GM12878 (cell line): ENCODE measurements at regions not wholly inside any gene's neighbourhood (a gene's known extent, or its start where the extent isn't known, plus 50 kb on each side); places are given as distances from the start of the nearest gene placed in this dataset.

Experiments
- ATAC-seq: fragments of 200-7000 bp; cut with Tn5 transposase; 3 replicates; pipeline ENCODE4 v1.9.1; 2020; ENCODE audit warnings: mild to moderate bottlenecking, moderate library complexity
- BruUV-seq: library from RNA; stranded (reverse); fragments of 400-500 nt; replicated peaks from 2 replicates; lab custom pipeline; 2021; lab: Mats Ljungman, UMichigan
- CTCF ChIA-PET: fragments of 300-600 bp; sonication (Branson Sonifier 250); formaldehyde crosslinking; extraction: SDS; loops from one replicate; lab custom pipeline; 2021; ENCODE audit warnings: inconsistent platforms; lab: Yijun Ruan, JAX
- POLR2A ChIA-PET: fragments of 350-600 bp; formaldehyde crosslinking; extraction: SDS; loops from one replicate; lab custom pipeline; 2021; ENCODE audit warnings: inconsistent platforms; lab: Charles Lee
- RAD21 ChIA-PET: fragments of 300-600 bp; sonication (Branson Sonifier 250); formaldehyde crosslinking; loops from one replicate; lab custom pipeline; 2023; ENCODE audit warnings: antibody characterized with exemption; ENCODE audit not compliant: unreplicated experiment; lab: Charles Lee
- SMC1A ChIA-PET: fragments of 300-600 bp; sonication (Branson Sonifier 250); formaldehyde crosslinking; loops from one replicate; lab custom pipeline; 2023; ENCODE audit not compliant: unreplicated experiment, uncharacterized antibody; lab: Charles Lee
- DNase-seq: peaks from one replicate; pipeline ENCODE4 v3.0.0-alpha.2; 2011; ENCODE audit warnings: low read depth, low spot score
- FAIRE-seq: peaks from 3 replicates; lab custom pipeline; 2011; peaks lifted over from hg19 to GRCh38; lab: Jason Lieb, UNC
- H2AFZ ChIP-seq: 2 replicates; pipeline ENCODE4 v1.6.0; 2011; ENCODE audit warnings: low read depth, low read length, control low read depth; ENCODE audit not compliant: control insufficient read depth
- H3K27ac ChIP-seq: 2 replicates; pipeline ENCODE4 v1.5.1; 2011; ENCODE audit warnings: control low read depth; ENCODE audit not compliant: control insufficient read depth, insufficient read depth
- H3K27me3 ChIP-seq, 2 experiments: replicated peaks in 1 of 2; 2 replicates each; pipeline versions ENCODE4 v1.6.0 to v1.6.1; 2011; ENCODE audit warnings: low read length in 1 of 2; ENCODE audit not compliant: control insufficient read depth in 2 of 2, insufficient read depth in 2 of 2
- H3K36me3 ChIP-seq, 2 experiments: 2 replicates each; pipeline ENCODE4 v1.5.1; 2011; ENCODE audit warnings: low read length in 1 of 2; ENCODE audit not compliant: control insufficient read depth in 2 of 2, insufficient read depth in 2 of 2
- H3K4me1 ChIP-seq: 2 replicates; pipeline ENCODE4 v1.6.1; 2011; ENCODE audit warnings: mild to moderate bottlenecking, low read length, moderate library complexity, mixed read lengths; ENCODE audit not compliant: control insufficient read depth, insufficient read depth
- H3K4me2 ChIP-seq: 2 replicates; pipeline ENCODE4 v1.6.0; 2011; ENCODE audit warnings: control low read depth; ENCODE audit not compliant: control insufficient read depth, insufficient read depth
- H3K4me3 ChIP-seq: fragments of 200-600 bp; sonication (generic); 2 replicates; pipeline ENCODE4 v1.5.1; 2016
- H3K79me2 ChIP-seq: 2 replicates; pipeline ENCODE4 v1.6.0; 2011; ENCODE audit warnings: low read length; ENCODE audit not compliant: control insufficient read depth, insufficient read depth
- H3K9ac ChIP-seq: 2 replicates; pipeline ENCODE4 v1.8.0; 2011; ENCODE audit warnings: low read length, control low read depth, mixed read lengths; ENCODE audit not compliant: control insufficient read depth, insufficient read depth
- H3K9me3 ChIP-seq: replicated peaks from 3 replicates; pipeline ENCODE4 v1.5.1; 2011; ENCODE audit warnings: mild to moderate bottlenecking, low read length; ENCODE audit not compliant: control insufficient read depth, insufficient read depth
- H4K20me1 ChIP-seq: 2 replicates; pipeline ENCODE4 v1.6.0; 2011; ENCODE audit not compliant: control insufficient read depth, insufficient read depth
- CUX1 ChIP-seq: IDR thresholded peaks from 2 replicates; pipeline ENCODE4 v1.6.1; 2012; ENCODE audit warnings: improper control_type of control experiment, low read depth, low read length; ENCODE audit not compliant: insufficient replicate concordance
- EZH2 ChIP-seq: IDR thresholded peaks from 2 replicates; pipeline ENCODE4 v1.6.1; 2012; ENCODE audit warnings: low read depth, mild to moderate bottlenecking, control low read depth, inconsistent platforms, low read length, borderline replicate concordance; ENCODE audit not compliant: control insufficient read depth
- HDAC6 ChIP-seq: fragments of 200-600 bp; sonication (generic); IDR thresholded peaks from one replicate; pipeline ENCODE4 v1.8.0; 2017; ENCODE audit warnings: antibody characterized with exemption; ENCODE audit not compliant: unreplicated experiment
- IRF3 ChIP-seq: fragments of 450-650 bp; IDR thresholded peaks from 2 replicates; pipeline ENCODE4 v1.6.1; 2014; ENCODE audit warnings: mild to moderate bottlenecking
- JUNB ChIP-seq: IDR thresholded peaks from 2 replicates; pipeline ENCODE4 v1.6.1; 2016; ENCODE audit warnings: antibody characterized with exemption, mild to moderate bottlenecking
- KLF5 ChIP-seq: fragments of 450-650 bp; IDR thresholded peaks from 2 replicates; pipeline ENCODE4 v1.6.1; 2014; ENCODE audit warnings: mild to moderate bottlenecking; ENCODE audit not compliant: partially characterized antibody
- NR2F1 ChIP-seq: fragments of 450-650 bp; conservative IDR thresholded peaks from 2 replicates; pipeline ENCODE4 v1.6.1; 2017; ENCODE audit warnings: mild to moderate bottlenecking
- POLR2AphosphoS5 ChIP-seq: IDR thresholded peaks from 2 replicates; pipeline ENCODE4 v1.6.1; 2011; ENCODE audit warnings: mild to moderate bottlenecking, low read length, inconsistent platforms
- SUZ12 ChIP-seq: fragments of 200-600 bp; sonication (generic); IDR thresholded peaks from one replicate; pipeline ENCODE4 v1.6.1; 2018; ENCODE audit warnings: antibody characterized with exemption, mild to moderate bottlenecking; ENCODE audit not compliant: unreplicated experiment
- ZBTB40 ChIP-seq: fragments of 450-650 bp; IDR thresholded peaks from 2 replicates; pipeline ENCODE4 v1.6.1; 2016; ENCODE audit warnings: mild to moderate bottlenecking, moderate library complexity, borderline replicate concordance
- WGBS: methylation state at CpG from one replicate; pipeline ENCODE4 v1.1.6; 2016; ENCODE audit warnings: low lambda C conversion rate; ENCODE audit not compliant: insufficient replicate concordance, insufficient coverage; ENCODE audit errors: missing lambda C conversion rate; 5-methylcytosine and 5-hydroxymethylcytosine counted together
- in situ Hi-C: fragments of 300-500 bp; cut with MboI; formaldehyde crosslinking; loops from 9 replicates; pipeline ENCODE4 v1.14.3; 2018; ENCODE audit warnings: mixed read lengths
- intact Hi-C: fragments of 100-400 bp; cut with micrococcal nuclease; formaldehyde crosslinking; loops from one replicate; pipeline ENCODE4 v1.14.2; 2022; ENCODE audit not compliant: unreplicated experiment

- TF ChIP-seq IRF3 = no peak
- TF ChIP-seq CUX1 = no peak
- no peak for TF ChIP-seq SUZ12
Observed at GRCh38 chr14:71328183-71328582, 420.9 kb downstream of the PCNX1 start (continued).

- intact Hi-C loops = loop anchor here (2.0 to 10.0 kb wide), 4 partner anchors 106 to 336 kb away; no protein-coding TSS in a partner anchor
- peaks cover 97% of the 10 kb centered on the region for H3K79me2 ChIP-seq
- no peak for ATAC-seq
Observed at GRCh38 chr14:71328954-71329353, 421.7 kb downstream of the PCNX1 start.

More at GRCh38 chr14:71328954-71329353, 421.7 kb downstream of the PCNX1 start:
- Histone ChIP-seq H3K4me1 (peaks cover 60% of the 10 kb centered on the region), H3K27ac (no peak overlapping the region), H2AFZ (no peak overlapping the region), H3K9me3 (peaks cover 5% of the 10 kb centered on the region), H4K20me1 (no peaks in the 10 kb centered on the region), H3K4me3 (no peak overlapping the region), H3K4me2 (peak overlapping the region; percentile 13; the same call in 1 of the 2 replicates), H3K27me3 (no peaks in the 10 kb centered on the region), H3K36me3 (peaks cover 0 to 2% of the 10 kb centered on the region in 2 experiments; a peak in 2 of 4 replicates), H3K9ac (no peak overlapping the region; the same call in 1 of the 2 replicates)
- WGBS = 98% methylated on average over 5 of the region's 5 CpGs
- ChIA-PET CTCF (no interaction called here), RAD21 (interaction anchor here (1.4 kb wide), 1 partner anchor 28 kb away, joined by 6 read pairs; no protein-coding TSS in a partner anchor), POLR2A (interaction anchor here (0.6 kb wide), 1 partner anchor 13 kb away, joined by 3 read pairs; no protein-coding TSS in a partner anchor), SMC1A (interaction anchor here (0.7 to 1.9 kb wide), 2 partner anchors 31 to 70 kb away, joined by 3 to 7 read pairs; no protein-coding TSS in a partner anchor)
- no TSS peak for BruUV-seq
- in situ Hi-C loops = loop anchor here (5.0 kb wide), 3 partner anchors 63 to 423 kb away; no protein-coding TSS in a partner anchor
- FAIRE-seq (no peak), DNase-seq (no peak)
- TF ChIP-seq POLR2AphosphoS5 (no peak), HDAC6 (no peak), KLF5 (no peak), JUNB (no peak), NR2F1 (no peak), ZBTB40 (no peak), EZH2 (no peak)
